ENCODE measurements at regions not wholly inside any gene's neighbourhood (a gene's known extent, or its start where the extent isn't known, plus 50 kb on each side); places are given as distances from the start of the nearest gene placed in this dataset.

DNA sequence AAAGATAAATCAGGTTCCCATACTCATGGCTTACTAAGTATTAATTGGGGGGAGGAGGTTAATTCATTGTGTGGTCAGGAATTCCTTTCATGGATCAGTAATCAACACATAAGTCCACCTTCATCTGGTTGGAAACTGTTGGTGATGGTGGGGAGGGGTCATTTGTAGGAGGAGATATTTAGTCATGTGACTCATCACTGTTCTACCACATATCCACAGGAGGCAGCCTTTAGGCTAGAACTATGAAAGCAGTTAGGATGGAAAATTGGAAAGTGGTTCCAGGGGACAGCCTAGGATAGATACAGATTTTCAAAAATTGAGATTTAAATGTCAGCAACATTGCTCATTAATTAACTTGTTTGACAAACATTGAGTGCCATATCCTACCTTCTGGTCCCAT, 122.8 kb upstream of the PAXBP1 start:
- Mint-ChIP-seq H3K9me3 (peaks cover 9% of the 10 kb centered on the region), H3K27me3 (peaks cover 21% of the 10 kb centered on the region), H3K27ac (no peak overlapping the region), H3K4me1 (peaks cover 5% of the 10 kb centered on the region), H3K36me3 (ENCODE audit: low read depth) (no peaks in the 10 kb centered on the region), H3K4me3 (no peak overlapping the region)
- POLR2A ChIA-PET: no interaction called here
- CTCF ChIA-PET: no interaction called here
- no peak for ATAC-seq (ENCODE audit: low read depth)
- DNase-seq: no peak
- intact Hi-C loops (cut with micrococcal nuclease): no loop called here
- TF ChIP-seq, protein P1, sequence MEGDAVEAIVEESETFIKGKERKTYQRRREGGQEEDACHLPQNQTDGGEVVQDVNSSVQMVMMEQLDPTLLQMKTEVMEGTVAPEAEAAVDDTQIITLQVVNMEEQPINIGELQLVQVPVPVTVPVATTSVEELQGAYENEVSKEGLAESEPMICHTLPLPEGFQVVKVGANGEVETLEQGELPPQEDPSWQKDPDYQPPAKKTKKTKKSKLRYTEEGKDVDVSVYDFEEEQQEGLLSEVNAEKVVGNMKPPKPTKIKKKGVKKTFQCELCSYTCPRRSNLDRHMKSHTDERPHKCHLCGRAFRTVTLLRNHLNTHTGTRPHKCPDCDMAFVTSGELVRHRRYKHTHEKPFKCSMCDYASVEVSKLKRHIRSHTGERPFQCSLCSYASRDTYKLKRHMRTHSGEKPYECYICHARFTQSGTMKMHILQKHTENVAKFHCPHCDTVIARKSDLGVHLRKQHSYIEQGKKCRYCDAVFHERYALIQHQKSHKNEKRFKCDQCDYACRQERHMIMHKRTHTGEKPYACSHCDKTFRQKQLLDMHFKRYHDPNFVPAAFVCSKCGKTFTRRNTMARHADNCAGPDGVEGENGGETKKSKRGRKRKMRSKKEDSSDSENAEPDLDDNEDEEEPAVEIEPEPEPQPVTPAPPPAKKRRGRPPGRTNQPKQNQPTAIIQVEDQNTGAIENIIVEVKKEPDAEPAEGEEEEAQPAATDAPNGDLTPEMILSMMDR (IDR thresholded peaks at IDR 0.05): no peak

DNA sequence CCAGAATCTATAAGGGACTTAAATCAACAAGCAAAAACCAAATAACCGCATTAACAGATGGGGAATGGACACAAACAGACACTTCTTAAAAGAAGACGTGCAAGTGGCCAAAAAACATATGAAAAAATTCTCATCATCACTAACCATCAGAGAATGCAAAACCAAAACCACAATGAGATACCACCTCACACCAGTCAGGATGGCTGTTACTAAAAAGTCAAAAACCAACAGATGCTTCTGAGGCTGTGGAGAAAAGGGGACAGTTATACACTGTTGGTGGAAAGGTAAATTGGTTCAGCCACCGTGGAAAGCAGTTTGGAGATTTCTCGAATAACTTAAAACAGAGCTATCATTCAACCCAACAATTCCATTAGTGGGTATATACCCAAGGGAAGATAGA, 124.9 kb upstream of the OLIG2 start:
- ChIA-PET POLR2A (no interaction called here), CTCF (no interaction called here)
- H3K36me3 Mint-ChIP-seq (ENCODE audit: low read depth): no peaks in the 10 kb centered on the region
- TF ChIP-seq, protein P1 (IDR thresholded peaks at IDR 0.05): no peak
- peaks cover 26% of the 10 kb centered on the region for H3K27me3 Mint-ChIP-seq
- intact Hi-C loops (cut with micrococcal nuclease): no loop called here
- no peak overlapping the region for H3K4me3 Mint-ChIP-seq
- H3K27ac Mint-ChIP-seq: no peak overlapping the region
- ATAC-seq (ENCODE audit: low read depth) (no peak), DNase-seq (no peak)
- H3K9me3 Mint-ChIP-seq: peaks cover under 1% of the 10 kb centered on the region
- H3K4me1 Mint-ChIP-seq: peaks cover 5% of the 10 kb centered on the region

DNA sequence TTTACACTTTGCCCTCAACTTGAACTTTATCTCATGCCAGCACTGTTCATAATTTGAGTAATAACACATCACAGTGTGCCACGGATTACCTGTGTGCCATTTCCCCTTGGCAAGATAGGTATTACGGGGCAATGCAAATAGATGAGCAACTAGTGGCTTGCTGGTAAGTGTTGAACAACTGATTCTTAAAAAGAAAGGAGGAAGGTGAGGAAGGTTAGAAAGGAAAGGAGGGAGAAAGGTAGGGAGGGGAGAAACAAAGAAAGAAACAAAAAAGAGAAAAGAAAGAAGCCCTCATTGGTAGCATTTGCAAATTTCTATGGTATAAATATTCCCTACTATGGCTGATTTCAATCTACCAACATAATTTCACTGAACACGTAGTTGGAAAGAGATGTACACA, 118.2 kb upstream of the OLIG2 start:
- TF ChIP-seq, protein P1 (IDR thresholded peaks at IDR 0.05): no peak
- Mint-ChIP-seq H3K4me3 (no peak overlapping the region), H3K4me1 (no peaks in the 10 kb centered on the region), H3K27ac (no peak overlapping the region), H3K27me3 (peaks cover 23% of the 10 kb centered on the region), H3K9me3 (no peaks in the 10 kb centered on the region), H3K36me3 (ENCODE audit: low read depth) (no peaks in the 10 kb centered on the region)
- DNase-seq (no peak), ATAC-seq (ENCODE audit: low read depth) (no peak)
- intact Hi-C loops (cut with micrococcal nuclease): no loop called here
- CTCF ChIA-PET: no interaction called here
- POLR2A ChIA-PET: no interaction called here

DNA sequence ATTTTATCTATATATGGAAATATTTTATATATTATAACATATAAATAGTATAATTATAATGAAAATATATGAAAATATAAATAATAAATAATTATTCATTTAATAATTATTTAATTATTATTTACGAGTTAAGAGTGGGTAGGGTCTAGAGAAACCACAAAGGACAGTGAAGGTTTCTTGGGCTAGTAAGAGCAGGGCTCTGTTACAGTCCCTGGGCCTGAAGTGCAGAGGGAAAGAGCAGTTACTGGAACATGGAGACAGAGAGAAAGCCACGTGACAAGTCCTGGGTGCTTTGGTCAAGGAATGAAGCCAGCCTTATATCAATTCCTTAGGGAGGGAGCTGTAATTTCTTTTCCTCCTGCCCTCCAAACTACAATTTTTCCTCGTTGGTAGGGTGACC, 117.2 kb upstream of the OLIG2 start:
- no peak for DNase-seq
- Mint-ChIP-seq H3K27ac (no peak overlapping the region), H3K4me3 (no peak overlapping the region), H3K36me3 (ENCODE audit: low read depth) (no peaks in the 10 kb centered on the region), H3K9me3 (no peaks in the 10 kb centered on the region), H3K27me3 (peaks cover 17% of the 10 kb centered on the region), H3K4me1 (no peaks in the 10 kb centered on the region)
- intact Hi-C loops (cut with micrococcal nuclease): no loop called here
- ATAC-seq (ENCODE audit: low read depth): no peak
- ChIA-PET POLR2A (no interaction called here), CTCF (no interaction called here)
- TF ChIP-seq, protein P1 (IDR thresholded peaks at IDR 0.05): no peak

DNA sequence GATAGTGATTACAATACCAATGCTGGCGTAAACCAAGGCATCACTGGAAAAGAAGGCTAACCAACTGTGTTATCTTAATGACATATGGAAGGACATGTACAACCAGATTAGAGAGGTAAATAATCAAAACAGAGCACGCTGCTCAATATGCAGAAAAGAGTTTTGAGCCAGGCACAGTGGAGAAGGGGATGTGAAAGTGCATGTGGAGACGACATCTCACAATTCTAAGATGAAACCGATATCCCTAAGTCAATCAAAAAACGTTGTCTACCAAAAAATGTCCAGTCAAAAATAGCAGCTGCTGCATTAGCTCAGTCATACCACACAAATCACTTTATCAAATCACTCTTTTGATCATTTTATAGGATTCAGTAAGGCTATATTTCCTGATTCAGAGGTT, 116.3 kb upstream of the OLIG2 start:
- H3K36me3 Mint-ChIP-seq (ENCODE audit: low read depth): no peaks in the 10 kb centered on the region
- peaks cover 18% of the 10 kb centered on the region for H3K27me3 Mint-ChIP-seq

More for the DNA sequence above, 116.3 kb upstream of the OLIG2 start:
- TF ChIP-seq, protein P1 (IDR thresholded peaks at IDR 0.05): no peak
- H3K27ac Mint-ChIP-seq: no peak overlapping the region
- no peak overlapping the region for H3K4me3 Mint-ChIP-seq
- ChIA-PET CTCF (no interaction called here), POLR2A (no interaction called here)
- no peak for ATAC-seq (ENCODE audit: low read depth)
- H3K4me1 Mint-ChIP-seq: no peaks in the 10 kb centered on the region
- DNase-seq: no peak
- intact Hi-C loops (cut with micrococcal nuclease): no loop called here
- no peaks in the 10 kb centered on the region for H3K9me3 Mint-ChIP-seq
